GM18951 (cell line): ENCODE measurements at regions not wholly inside any gene's neighbourhood (a gene's known extent, or its start where the extent isn't known, plus 50 kb on each side); places are given as distances from the start of the nearest gene placed in this dataset.

Experiments used
- POLR2A ChIP-seq: IDR thresholded peaks from 4 replicates; pipeline ENCODE4 v1.6.1; 2011; ENCODE audit warnings: mild to moderate bottlenecking; ENCODE audit not compliant: insufficient read length, insufficient read depth; ENCODE audit errors: extremely low read depth
- in situ Hi-C: fragments of 300-500 bp; cut with MboI; formaldehyde crosslinking; loops from one replicate; pipeline ENCODE4 v1.12.0; 2022; ENCODE audit warnings: low sequenced_read_pairs, mixed read lengths, inconsistent platforms; ENCODE audit not compliant: unreplicated experiment

DNA sequence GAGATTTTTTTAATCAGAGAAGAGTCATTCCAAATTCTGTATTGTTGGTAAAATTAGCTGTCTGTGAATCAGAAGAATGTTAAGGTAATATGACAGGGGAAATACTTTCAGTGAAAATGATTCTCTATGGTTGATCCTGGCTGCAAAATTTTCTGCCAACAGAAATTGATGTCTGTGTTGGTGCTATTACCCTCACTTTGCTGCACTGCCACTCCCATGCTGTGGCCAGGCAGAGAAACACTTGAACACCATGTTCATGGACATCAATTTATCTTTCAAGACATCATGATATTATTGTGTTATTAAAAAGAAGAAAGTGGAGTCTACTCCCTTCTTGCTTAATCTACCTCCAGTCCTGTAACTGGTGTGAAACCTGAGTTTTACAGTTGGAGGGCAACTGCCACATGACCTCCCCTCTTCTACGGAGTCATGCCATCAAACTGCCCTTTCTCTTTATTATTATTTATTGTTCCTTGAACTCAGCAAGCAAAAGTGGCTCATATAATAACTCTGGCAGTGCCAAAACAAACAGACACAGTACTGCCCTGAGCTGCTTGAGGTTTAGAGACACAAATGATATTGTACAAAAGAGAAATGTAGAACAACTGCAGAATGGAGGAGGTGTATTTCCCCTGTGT is 288.0 kb upstream of the JAG1 start:
- no peak for TF ChIP-seq POLR2A
- in situ Hi-C loops, result no loop called here

GRCh38 chr20:10962937-10963336 is 289.1 kb upstream of the JAG1 start:
- no peak for TF ChIP-seq POLR2A
- in situ Hi-C loops, result no loop called here

- no peak for TF ChIP-seq POLR2A
- in situ Hi-C loops, result no loop called here
Observed at GRCh38 chr20:10963717-10964266, 290.0 kb upstream of the JAG1 start.

DNA sequence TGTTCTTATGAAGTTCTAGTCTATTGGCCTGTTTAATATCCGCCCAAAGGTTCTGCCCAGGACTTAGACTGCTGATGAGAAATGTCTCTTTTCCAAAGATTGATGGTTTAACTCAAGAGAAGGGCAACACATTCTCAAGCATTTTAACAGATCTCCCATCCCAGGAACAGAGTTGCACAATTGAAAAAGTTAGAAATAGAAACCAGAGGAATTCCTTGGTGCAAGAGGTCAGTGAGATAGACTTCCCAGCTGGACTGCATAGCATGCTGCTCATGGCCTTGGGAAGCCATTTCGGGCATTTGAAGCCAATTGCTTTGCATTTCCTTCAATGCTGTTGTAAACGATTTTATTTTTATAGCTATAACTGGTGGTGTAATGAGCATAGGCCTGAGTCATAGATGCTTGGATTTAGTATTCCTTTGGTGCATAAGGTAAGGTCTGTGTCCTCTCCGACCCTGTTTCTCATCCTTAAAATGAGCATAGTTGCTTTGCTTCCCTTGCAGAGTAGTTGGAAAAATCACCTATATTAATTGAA is 292.2 kb upstream of the JAG1 start:
- TF ChIP-seq POLR2A, result no peak

GRCh38 chr20:10970109-10970508 is 296.3 kb upstream of the JAG1 start:
- no peak for TF ChIP-seq POLR2A
- in situ Hi-C loops, result no loop called here

More for the DNA sequence above, 292.2 kb upstream of the JAG1 start:
- in situ Hi-C loops, result no loop called here

DNA sequence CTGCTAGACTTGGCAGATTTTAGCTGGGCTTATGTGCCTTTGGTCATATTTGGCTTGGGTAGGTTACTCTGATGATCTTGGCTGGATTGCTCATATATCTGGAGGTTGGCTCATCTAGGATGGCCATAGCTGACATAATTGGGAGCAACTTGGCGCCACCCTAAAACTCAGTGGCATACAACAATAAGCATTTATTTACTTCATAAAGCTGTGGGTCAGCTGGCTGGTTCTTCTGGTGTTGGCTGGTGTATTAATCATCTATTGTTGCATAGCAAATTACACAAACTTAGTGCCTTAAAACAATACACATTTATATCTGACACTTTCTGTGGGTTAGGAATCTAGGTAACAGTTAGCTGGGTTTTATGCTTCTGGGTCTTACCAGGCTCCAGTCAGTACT is 297.3 kb upstream of the JAG1 start:
- in situ Hi-C loops, result no loop called here

DNA sequence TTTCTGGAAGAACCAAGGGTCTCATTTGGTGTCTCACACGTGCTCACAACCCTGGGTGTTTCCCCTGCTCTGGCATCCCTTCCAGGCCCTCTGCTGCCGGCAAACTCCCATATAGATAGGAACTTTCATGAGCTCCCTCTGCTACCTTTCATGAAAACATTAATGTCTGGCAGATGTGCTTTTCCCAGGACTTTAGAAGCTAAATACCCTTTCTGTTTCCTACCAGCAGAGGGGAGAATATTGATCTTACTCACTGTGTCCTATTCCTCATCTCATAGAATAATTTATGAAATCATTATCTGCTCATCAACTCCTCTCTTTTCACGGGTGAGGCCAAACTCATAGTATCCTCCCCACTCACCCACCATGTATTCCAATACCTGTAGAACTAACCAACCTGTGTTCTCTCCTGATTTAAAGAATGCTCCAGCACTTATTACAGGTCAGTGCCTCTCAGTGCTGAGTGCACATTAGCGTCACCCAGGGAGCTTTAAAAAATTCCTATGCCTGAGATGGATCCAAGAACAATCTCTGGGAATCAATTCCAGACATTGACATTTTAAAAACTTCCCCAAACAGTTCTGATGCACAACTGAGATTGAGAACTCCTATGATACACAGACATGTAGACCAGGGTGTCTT is 298.5 kb upstream of the JAG1 start:
- in situ Hi-C loops, result no loop called here
- TF ChIP-seq POLR2A, result no peak

More for the DNA sequence above, 297.3 kb upstream of the JAG1 start:
- no peak for TF ChIP-seq POLR2A

DNA sequence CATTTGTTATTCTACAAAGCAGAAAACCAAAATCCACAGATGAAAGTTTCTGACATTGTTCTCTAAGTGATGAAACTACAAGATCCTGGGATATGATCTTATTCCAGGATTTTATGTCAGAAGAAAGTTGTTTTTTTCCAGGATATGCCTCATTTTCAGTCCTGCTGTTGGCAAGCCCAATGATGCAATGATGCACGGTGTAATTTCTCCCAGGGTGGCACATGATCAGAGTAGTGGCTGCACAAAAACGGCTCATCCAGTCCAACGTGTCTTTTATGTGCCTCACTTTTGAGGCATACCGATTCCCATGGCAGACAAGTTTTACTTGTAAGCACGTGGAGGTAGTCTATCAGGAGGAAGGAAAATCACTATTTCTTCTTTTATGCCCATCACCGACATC is 302.3 kb upstream of the JAG1 start:
- in situ Hi-C loops, result no loop called here
- no peak for TF ChIP-seq POLR2A

DNA sequence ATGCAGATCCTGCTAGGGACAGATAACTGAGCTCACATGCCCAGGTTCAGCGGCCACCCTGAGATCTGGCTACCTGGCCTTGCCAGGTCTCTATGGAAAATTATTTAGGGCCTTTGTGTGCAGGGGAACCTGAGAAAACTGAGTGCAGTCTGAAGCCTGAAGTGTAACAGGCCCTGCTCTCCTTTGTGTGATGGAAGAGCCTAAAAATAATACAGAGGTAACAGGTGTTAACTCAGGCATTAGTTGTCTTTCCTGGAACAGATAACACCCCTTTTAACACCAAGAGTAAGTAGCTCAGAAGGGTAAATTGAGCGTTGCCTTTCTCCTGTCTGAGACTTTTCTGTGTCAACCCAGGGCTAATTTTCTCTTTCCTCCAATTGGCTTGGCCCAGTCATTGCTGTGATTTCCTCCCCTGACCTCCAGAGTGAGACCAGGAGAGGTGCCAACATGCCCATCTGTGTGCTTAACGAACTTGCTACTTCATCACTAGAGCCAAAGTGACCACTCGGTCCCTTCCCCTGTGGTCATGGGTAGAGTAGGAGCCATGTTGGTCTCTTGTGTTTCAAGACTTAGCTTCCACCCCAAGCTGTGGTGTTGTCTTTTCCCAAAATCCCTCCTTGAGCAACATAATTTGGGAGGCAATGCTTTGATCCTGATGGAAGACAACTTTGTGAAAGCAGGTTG is 304.4 kb upstream of the JAG1 start:
- in situ Hi-C loops, result no loop called here
- TF ChIP-seq POLR2A, result no peak

DNA sequence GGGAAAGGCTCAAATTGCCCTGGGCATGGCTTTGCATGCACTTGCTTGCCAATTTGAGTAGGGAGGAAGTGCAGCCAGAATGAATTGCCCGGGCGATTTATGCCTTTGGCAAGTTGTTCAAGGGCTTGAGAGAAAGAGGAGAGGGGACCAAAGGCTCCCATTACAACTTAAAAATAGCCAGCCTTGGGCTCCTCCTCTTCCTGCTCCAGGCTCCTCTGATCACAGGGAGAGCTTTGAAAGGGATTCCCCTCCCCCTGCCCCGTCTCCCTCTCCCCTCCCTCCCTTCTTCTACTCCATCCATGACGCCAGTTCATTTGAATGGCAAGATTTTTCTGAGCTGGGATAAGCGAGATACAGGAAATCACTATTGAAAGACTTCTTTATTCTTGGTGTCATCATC is 304.9 kb upstream of the JAG1 start:
- in situ Hi-C loops, result no loop called here
- TF ChIP-seq POLR2A, result no peak

DNA sequence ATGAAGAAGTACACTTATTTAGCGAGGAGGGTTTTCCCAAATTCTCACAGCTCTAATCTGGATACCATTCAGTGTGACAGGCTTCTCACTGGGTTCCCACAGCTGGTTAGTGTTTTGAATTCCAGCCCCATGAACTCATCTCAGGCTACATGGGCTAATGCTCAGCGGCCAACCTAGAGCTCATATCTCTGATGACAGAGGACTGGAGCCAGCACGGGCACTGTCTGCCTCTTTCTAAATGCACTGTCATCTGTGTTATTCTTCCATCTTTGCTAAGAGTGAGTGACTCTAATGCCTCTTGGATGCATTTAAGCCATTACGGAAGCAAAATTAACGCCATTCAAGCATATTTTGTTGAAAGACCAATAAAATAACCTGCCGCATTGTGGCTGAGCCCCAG is 308.9 kb upstream of the JAG1 start:
- no peak for TF ChIP-seq POLR2A
- in situ Hi-C loops, result no loop called here

DNA sequence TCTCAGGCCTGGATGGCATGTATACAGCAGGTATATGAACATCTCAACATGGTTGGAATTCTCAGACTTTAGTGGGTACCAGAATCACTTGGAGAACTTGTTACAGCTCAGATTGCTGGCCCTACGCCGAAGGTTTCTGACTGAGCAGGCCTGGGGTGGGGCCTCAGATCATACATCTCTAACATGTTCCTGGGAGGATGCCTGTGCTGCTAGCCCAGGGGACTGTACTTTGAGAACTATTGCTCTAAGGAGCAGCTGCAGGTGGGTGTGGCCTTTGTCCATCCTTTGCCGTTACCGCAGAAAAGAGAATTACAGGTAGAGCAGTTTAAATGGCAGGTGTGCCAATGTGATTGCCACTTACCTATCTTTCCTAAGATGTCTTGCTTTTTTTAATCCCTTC is 310.5 kb upstream of the JAG1 start:
- in situ Hi-C loops, result no loop called here

GRCh38 chr20:10984913-10985312 is 311.1 kb upstream of the JAG1 start:
- no peak for TF ChIP-seq POLR2A
- in situ Hi-C loops, result no loop called here

More for the DNA sequence above, 310.5 kb upstream of the JAG1 start:
- TF ChIP-seq POLR2A, result no peak
